Activated T-cell treated with anti-CD3 and anti-CD28 coated beads, Interleukin-2, amount 50 U/mL, for 48 hours (primary cell): ENCODE measurements at regions not wholly inside any gene's neighbourhood (a gene's known extent, or its start where the extent isn't known, plus 50 kb on each side); places are given as distances from the start of the nearest gene placed in this dataset.

Experiments
- DNase-seq, 2 experiments: peaks; one replicate each; pipeline ENCODE4 v3.0.0-alpha.2; 2020

DNA sequence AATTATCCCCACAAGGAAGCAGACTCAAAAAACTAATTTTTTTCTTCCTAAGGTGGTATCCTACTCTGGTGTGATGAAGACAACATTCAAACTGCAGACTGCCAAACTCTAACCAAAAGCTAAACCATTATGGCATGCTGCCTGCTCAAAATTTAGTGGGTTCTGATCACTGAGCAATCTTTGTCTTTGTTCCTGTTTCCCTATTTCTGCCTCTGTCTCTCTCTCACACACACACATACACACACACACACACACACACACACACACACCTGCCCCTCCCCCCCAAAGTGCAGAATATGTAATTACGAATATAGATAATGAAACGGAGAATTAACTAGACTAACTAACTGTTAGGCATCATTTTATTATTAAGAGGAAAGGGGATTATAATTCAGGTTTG is 1278.6 kb downstream of the PCDH7 start:
- no peak for DNase-seq

GRCh38 chr4:31999848-32000247 is 1279.7 kb downstream of the PCDH7 start:
- no peak for DNase-seq

GRCh38 chr4:32000846-32001488 is 1280.8 kb downstream of the PCDH7 start:
- DNase-seq = no peak

DNA sequence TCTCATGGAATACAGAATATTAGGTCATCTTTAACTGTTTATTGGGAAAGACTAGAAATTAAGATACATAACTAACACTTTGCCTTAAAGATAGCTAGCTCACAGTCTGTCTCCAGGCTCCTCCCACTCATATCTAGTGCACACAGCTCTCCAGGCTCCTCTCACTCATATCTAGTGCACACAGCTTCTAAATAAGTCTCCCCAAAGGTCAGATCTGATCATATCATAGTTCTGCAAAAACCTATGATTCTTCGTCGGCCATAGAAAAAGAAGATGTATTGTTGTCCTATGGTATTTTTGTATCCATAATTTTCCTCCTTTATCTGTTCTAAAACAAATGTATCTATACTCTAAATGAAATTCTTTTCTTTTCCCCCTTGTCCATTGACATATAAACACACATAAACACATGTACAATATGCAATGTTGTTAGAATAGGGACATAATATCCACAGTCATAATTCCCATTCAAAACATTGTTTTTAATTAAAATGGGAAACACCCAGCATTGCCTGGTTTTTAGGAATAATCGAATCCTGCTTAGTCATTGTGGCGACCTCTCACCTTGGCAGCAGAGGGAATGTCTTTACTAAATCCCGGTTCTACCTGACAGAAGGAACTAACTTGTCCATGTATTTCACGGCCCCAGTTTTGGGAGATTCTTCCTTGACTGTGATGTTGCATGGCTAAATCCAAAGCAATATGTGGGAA is 1282.0 kb downstream of the PCDH7 start:
- no peak for DNase-seq

- DNase-seq = no peak
These were observed 1283.4 kb downstream of the PCDH7 start for GRCh38 chr4:32003548-32003947.

DNA sequence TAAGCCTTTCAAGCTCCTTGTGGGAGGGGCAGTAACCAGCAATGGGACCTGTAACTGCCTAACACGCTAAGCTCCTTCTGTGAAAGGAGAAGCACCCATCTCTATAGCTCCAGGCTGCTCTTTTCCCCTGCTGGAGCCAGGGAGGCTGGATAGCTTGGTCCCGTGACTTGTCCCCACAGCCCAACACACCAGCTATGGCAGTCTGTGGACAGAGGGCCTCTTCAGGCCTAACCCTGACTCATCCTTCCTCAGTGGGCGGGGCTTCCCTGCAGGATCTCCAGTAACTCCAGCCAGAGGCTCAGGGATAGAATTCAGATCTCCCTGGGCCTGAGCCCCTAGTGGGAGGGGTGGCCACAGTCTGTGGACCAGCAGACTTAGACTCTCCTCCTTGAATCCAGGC is 1290.1 kb downstream of the PCDH7 start:
- no peak for DNase-seq

- no peak for DNase-seq
These were observed 1301.9 kb downstream of the PCDH7 start for GRCh38 chr4:32022071-32022470.

- no peak for DNase-seq
These were observed 1305.8 kb downstream of the PCDH7 start for GRCh38 chr4:32025851-32026459.

- no peak for DNase-seq
These were observed 1310.2 kb downstream of the PCDH7 start for GRCh38 chr4:32030406-32030805.

DNA sequence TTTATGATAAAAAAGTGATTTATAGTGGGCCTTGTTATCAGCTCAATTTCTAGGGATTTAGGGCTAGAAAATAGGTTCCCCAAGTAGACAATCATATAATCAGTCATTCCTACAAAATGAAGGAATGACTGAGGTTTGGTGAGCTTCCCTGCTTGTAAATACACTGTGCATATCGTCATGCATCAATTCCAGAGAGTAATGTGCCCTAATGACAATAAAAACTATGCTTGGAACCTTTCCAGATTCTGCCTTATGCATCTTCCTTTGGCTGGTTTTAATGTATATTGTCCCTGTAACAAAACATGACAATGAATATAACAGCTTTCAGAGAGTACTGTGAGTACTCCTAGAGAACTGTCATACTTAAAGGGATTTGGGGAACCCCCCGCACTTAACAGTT is 1310.9 kb downstream of the PCDH7 start:
- DNase-seq = no peak

DNA sequence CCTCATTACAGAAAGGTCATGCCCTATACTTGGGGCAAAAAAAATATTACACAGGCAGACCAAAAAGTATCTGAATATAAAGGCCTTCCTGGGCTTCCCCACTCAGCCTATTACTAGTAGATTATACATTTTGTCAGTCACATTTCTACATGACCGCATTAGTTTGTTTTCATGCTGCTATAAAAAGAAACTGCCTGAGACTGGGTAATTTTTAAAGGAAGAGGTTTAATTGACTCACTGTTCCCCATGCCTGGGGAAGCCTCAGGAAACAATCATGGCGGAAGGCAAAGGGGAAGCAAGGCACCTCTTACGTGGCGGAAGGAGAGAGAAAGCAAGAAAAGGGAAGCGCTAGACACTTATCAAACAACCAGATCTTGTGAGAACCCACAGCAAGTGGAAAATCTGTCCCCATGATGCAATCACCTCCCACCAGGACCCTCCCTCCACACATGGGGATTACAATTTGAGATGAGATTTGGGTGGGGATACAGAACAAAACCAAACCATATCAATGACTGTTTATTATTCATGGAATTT is 1312.0 kb downstream of the PCDH7 start:
- DNase-seq = no peak

DNA sequence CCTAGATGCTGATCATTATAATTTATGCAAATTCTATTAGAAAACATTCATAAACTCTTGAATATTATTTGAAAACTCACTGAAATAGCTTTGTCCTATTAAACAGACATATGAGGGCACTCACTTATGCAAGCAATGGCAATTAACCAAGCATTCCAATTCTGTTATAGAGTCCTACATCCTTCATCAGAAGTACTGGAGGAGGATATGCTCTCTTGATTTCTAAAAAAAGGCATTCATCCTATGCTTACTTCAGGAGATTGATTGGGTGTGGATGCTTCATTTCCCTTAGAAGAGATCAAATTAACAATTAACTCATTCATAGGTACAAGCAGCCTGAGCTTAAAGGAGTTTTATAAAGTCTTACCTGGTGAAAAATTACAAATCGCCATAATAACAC is 1317.2 kb downstream of the PCDH7 start:
- no peak for DNase-seq

- DNase-seq = no peak
These were observed 1322.5 kb downstream of the PCDH7 start for GRCh38 chr4:32042486-32043247.

DNA sequence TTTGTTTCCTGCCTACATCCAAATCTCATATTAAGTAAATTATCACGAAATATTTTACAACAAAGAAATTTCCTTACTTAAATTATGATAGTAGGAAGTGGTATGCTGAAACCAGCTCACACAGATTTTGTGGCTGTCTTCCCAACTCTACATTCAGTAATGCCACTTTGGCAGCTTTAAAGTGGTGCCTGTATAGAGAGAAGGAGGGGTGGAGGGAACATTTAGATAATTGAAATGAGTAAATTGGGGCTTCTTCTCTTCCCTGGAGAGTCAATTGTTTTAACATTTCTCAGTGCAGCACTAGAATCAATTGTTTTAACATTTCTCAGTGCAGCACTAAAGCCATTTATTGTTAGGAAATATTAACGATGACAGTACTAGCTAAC is 1323.1 kb downstream of the PCDH7 start:
- no peak for DNase-seq

GRCh38 chr4:32061916-32062315 is 1341.7 kb downstream of the PCDH7 start:
- DNase-seq = no peak

DNA sequence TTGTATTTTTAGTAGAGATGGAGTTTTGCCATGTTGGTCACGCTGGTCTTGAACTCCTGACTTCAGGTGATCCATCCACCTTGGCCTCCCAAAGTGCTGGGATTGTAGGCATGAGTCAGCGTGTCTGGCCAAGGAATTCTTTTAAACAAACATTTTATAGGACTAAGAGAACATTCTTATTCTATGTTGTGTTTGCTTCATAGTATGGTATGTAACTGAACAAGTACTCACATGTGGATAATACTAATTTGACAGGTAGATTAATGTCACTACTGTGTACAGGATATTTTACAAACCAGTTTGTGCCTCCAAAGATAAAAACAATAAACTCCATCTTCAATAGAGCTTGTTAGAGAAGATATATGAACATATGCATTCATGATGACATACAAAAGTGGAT is 1353.4 kb downstream of the PCDH7 start:
- DNase-seq = no peak

GRCh38 chr4:32087211-32087610 is 1367.0 kb downstream of the PCDH7 start:
- no peak for DNase-seq

GRCh38 chr4:32094987-32095386 is 1374.8 kb downstream of the PCDH7 start:
- no peak for DNase-seq

DNA sequence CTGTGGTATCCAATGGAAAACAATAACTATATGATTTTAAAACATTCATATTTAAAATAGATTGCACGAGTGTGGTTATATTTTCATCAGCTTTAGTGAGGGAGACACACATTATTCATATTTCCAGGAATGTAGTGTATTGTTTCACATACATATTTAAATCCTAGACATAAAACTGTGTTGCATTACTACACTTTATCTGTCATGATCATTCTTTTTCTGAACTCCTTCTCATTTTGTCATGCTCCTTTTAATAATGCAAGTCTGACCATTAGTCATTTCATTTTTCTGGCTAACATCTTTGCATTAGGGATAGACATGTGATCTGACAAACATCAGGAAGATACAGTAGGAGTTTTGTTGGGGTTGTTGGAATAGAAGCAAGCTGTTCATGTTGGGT is 1382.7 kb downstream of the PCDH7 start:
- DNase-seq = no peak

- no peak for DNase-seq
These were observed 1386.6 kb downstream of the PCDH7 start for GRCh38 chr4:32106767-32107166.

DNA sequence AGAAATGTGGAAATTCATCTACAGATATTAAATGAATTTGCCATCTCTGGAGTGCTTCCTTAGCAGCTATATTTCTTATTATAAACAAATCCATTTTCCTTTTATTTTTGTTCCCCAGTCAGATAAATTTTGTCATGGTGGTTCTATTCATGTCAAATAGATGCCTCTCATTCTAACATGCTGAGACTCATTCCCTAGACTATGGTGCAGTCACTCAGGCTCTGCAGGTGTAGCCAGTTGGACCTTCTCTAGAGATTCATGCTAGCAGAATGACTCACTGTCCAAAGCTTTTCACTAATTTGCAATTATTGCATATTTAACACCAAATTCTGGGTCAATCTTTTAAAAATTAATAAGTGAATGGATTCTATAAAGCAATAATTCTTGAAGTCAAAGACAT is 1392.7 kb downstream of the PCDH7 start:
- DNase-seq = no peak

DNA sequence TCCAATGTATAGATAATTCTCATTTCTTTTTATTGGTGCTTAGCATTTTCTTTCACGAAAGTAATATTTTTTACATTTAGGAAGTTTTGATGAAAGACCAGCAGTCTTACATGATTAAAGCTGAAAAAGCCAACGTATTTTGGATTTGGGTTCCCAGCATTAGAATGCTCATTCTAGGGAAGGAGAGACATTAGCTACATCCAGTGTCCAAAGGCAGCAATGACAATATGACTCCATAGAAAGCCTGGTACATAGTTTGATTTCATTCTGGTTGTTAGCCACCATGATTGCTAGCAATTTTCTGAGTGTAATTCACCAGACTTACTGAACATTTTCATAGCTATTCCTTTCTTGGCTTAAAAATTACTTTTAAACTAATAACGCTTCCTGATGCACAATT is 1397.5 kb downstream of the PCDH7 start:
- no peak for DNase-seq

GRCh38 chr4:32119907-32120306 is 1399.7 kb downstream of the PCDH7 start:
- DNase-seq = no peak
